Ecto neural progenitor cell (in vitro differentiated cells): ENCODE measurements at regions not wholly inside any gene's neighbourhood (a gene's known extent, or its start where the extent isn't known, plus 50 kb on each side); places are given as distances from the start of the nearest gene placed in this dataset.

Experiments
- DNase-seq: peaks from one replicate; pipeline ENCODE4 v3.0.0-alpha.2; 2018; ENCODE audit warnings: low spot score

GRCh38 chr19:30898353-30899103 is 450.7 kb downstream of the TSHZ3 start:
- no peak for DNase-seq

GRCh38 chr19:30897553-30897952 is 451.7 kb downstream of the TSHZ3 start:
- DNase-seq: no peak

DNA sequence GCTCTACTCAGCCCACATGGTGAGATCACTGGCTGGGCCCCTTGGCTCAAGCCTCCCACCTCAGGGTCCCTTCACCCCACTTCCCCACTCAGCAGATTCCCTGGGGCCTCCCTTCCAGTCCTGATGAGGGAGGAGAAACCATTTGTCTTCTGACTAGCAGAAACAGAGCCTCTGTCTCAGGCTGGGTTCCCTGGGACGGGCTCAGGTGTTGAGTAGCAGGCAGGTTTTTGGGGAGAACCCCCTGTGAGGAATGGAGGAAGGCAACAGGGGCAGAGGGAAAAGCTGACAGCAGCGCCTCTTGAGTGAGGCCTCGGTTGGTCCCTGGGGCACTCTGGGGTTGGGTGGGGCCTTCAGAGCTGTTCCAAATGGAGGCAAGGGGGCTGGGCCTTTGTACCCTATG is 452.2 kb downstream of the TSHZ3 start:
- no peak for DNase-seq

- no peak for DNase-seq
Observed at GRCh38 chr19:30896554-30896953, 452.7 kb downstream of the TSHZ3 start.

DNA sequence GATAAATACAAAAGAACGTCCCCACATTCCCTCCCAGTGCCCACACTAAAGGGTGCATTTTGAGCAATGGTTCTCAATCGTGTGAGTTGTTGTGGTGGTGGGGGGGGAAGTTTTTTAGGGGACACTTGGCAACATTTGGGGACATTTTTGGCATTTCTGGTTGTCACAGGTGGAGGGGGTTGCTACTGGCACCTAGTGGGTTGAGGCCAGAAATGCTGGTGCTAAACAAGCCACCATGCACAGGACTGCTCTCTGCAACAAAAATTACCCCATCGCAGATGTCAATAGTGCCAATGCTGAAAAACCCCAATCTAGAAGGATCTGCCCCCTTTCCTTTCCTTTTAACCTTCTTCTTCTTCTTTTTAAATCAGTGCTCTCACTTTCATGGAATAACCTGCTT is 453.3 kb downstream of the TSHZ3 start:
- DNase-seq: no peak

DNA sequence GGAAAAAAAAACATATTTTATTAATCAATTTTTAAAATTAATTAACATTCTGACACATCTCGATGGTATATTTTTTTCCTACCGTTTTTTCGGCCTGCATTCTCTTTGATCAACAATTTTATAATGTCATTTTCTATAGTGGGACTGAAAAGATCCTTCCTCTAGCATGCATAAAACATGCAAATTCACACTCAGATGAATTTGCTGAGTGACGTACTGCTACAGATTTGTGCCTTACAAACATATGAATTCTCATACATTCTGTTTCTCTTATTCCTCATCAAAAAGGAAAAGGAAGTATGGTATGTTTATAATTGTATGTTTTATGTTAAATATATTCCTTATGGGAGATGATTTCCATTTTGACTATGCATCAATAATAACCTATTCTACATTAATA is 458.2 kb downstream of the TSHZ3 start:
- no peak for DNase-seq

- no peak for DNase-seq
Observed at GRCh38 chr19:30890033-30890432, 459.2 kb downstream of the TSHZ3 start.

- DNase-seq: no peak
Observed at GRCh38 chr19:30888937-30889336, 460.3 kb downstream of the TSHZ3 start.

DNA sequence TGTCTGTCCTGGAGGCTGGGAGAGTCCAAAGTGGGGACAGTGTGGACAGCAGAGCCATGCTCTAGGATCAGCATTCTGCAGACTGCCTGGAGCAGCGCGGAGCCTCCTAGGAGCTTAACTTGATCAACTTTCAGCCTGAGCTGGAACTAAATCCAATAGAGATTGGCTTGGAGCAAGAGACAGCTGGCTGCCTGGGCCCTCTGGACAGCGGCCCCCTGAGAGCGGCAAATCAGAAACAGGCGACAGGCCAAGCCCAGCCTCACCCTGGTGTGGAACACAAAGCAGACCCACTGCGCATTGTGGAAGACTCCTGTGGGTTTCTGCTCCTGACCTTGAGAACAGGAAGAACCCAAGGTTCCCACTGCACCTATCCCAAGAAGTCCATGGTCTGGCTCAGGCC is 462.2 kb downstream of the TSHZ3 start:
- no peak for DNase-seq

GRCh38 chr19:30886222-30886621 is 463.0 kb downstream of the TSHZ3 start:
- no peak for DNase-seq

- DNase-seq: no peak
Observed at GRCh38 chr19:30884146-30884812, 465.0 kb downstream of the TSHZ3 start.

- DNase-seq: no peak
Observed at GRCh38 chr19:30883071-30883470, 466.2 kb downstream of the TSHZ3 start.

- DNase-seq: no peak
Observed at GRCh38 chr19:30882411-30883005, 466.7 kb downstream of the TSHZ3 start.

DNA sequence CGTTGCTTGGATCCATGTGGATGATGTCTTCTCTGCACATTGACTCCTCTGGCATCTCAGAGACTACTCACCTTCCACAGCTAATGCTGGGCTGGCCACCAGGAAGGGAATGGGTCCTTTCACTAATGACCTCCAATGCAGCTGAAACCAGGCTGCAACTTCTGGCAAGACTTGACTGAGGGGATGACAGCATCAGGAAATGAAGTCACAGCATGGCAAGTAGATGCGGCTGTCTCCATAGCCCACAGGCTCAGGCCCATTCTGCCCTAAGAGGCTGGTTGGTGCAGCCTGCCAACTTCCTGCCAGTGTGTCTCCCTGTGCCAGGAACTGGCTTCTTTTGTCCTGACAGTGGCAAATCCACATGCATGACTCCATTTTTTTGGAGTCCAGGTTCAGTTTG is 467.3 kb downstream of the TSHZ3 start:
- no peak for DNase-seq

- DNase-seq: no peak
Observed at GRCh38 chr19:30881281-30881680, 468.0 kb downstream of the TSHZ3 start.

GRCh38 chr19:30880551-30880950 is 468.7 kb downstream of the TSHZ3 start:
- DNase-seq: no peak

- no peak for DNase-seq
Observed at GRCh38 chr19:30880151-30880550, 469.1 kb downstream of the TSHZ3 start.

DNA sequence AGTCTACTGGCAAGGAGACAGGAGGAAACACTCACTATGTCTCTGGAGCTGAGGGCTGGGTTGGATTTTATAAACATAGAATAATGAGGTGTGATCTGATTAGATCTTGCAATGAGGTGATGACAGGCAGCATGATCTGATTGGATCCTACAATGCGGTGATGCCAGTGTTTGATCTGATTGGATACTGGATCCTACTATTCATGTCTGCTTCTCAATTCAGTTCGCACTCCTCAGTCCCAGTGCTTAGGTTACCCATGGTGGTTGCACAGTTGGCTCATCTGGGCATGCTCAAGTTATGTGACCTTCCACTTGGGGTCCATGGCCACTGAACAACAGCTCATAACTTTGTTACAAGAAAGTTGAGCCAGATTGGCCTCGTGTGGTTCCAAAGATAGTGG is 469.5 kb downstream of the TSHZ3 start:
- DNase-seq: no peak

- DNase-seq: no peak
Observed at GRCh38 chr19:30879225-30879624, 470.0 kb downstream of the TSHZ3 start.

GRCh38 chr19:30878495-30878894 is 470.7 kb downstream of the TSHZ3 start:
- DNase-seq: no peak

- DNase-seq: no peak
Observed at GRCh38 chr19:30877661-30878113, 471.5 kb downstream of the TSHZ3 start.

- DNase-seq: peak; percentile 21
Observed at GRCh38 chr19:30873691-30874090, 475.5 kb downstream of the TSHZ3 start.

DNA sequence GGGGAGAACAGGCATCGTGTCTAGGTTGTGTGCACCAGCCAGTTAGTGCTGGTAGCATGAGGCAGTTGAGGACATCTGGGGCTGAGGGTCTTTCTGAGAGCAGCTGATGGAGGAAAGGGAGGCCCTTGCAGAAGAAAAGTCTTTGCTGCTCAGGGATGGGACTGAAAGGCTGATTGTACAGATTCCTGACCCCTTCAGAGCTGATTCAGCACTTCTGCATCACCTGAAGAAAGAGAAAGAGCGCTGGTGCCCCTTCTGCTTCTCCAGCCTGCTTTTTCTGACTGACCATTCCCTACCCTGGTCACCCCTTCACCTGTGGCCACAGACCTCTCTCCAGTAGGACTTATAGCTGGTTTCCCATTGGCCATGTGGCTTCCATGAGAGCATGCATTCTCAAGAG is 476.2 kb downstream of the TSHZ3 start:
- DNase-seq: peak; percentile 29
